GM12878 (cell line): ENCODE measurements at regions not wholly inside any gene's neighbourhood (a gene's known extent, or its start where the extent isn't known, plus 50 kb on each side); places are given as distances from the start of the nearest gene placed in this dataset.

Experiments used
- ATAC-seq: fragments of 200-7000 bp; cut with Tn5 transposase; 3 replicates; pipeline ENCODE4 v1.9.1; 2020; ENCODE audit warnings: mild to moderate bottlenecking, moderate library complexity
- BruUV-seq: library from RNA; stranded (reverse); fragments of 400-500 nt; replicated peaks from 2 replicates; lab custom pipeline; 2021; lab: Mats Ljungman, UMichigan
- CTCF ChIA-PET: fragments of 300-600 bp; sonication (Branson Sonifier 250); formaldehyde crosslinking; extraction: SDS; loops from one replicate; lab custom pipeline; 2021; ENCODE audit warnings: inconsistent platforms; lab: Yijun Ruan, JAX
- POLR2A ChIA-PET: fragments of 350-600 bp; formaldehyde crosslinking; extraction: SDS; loops from one replicate; lab custom pipeline; 2021; ENCODE audit warnings: inconsistent platforms; lab: Charles Lee
- RAD21 ChIA-PET: fragments of 300-600 bp; sonication (Branson Sonifier 250); formaldehyde crosslinking; loops from one replicate; lab custom pipeline; 2023; ENCODE audit warnings: antibody characterized with exemption; ENCODE audit not compliant: unreplicated experiment; lab: Charles Lee
- SMC1A ChIA-PET: fragments of 300-600 bp; sonication (Branson Sonifier 250); formaldehyde crosslinking; loops from one replicate; lab custom pipeline; 2023; ENCODE audit not compliant: unreplicated experiment, uncharacterized antibody; lab: Charles Lee
- DNase-seq: peaks from one replicate; pipeline ENCODE4 v3.0.0-alpha.2; 2011; ENCODE audit warnings: low read depth, low spot score
- FAIRE-seq: peaks from 3 replicates; lab custom pipeline; 2011; peaks lifted over from hg19 to GRCh38; lab: Jason Lieb, UNC
- H2AFZ ChIP-seq: 2 replicates; pipeline ENCODE4 v1.6.0; 2011; ENCODE audit warnings: low read depth, low read length, control low read depth; ENCODE audit not compliant: control insufficient read depth
- H3K27ac ChIP-seq: 2 replicates; pipeline ENCODE4 v1.5.1; 2011; ENCODE audit warnings: control low read depth; ENCODE audit not compliant: control insufficient read depth, insufficient read depth
- H3K27me3 ChIP-seq, 2 experiments: replicated peaks in 1 of 2; 2 replicates each; pipeline versions ENCODE4 v1.6.0 to v1.6.1; 2011; ENCODE audit warnings: low read length in 1 of 2; ENCODE audit not compliant: control insufficient read depth in 2 of 2, insufficient read depth in 2 of 2
- H3K36me3 ChIP-seq, 2 experiments: 2 replicates each; pipeline ENCODE4 v1.5.1; 2011; ENCODE audit warnings: low read length in 1 of 2; ENCODE audit not compliant: control insufficient read depth in 2 of 2, insufficient read depth in 2 of 2
- H3K4me1 ChIP-seq: 2 replicates; pipeline ENCODE4 v1.6.1; 2011; ENCODE audit warnings: mild to moderate bottlenecking, low read length, moderate library complexity, mixed read lengths; ENCODE audit not compliant: control insufficient read depth, insufficient read depth
- H3K4me2 ChIP-seq: 2 replicates; pipeline ENCODE4 v1.6.0; 2011; ENCODE audit warnings: control low read depth; ENCODE audit not compliant: control insufficient read depth, insufficient read depth
- H3K4me3 ChIP-seq: fragments of 200-600 bp; sonication (generic); 2 replicates; pipeline ENCODE4 v1.5.1; 2016
- H3K79me2 ChIP-seq: 2 replicates; pipeline ENCODE4 v1.6.0; 2011; ENCODE audit warnings: low read length; ENCODE audit not compliant: control insufficient read depth, insufficient read depth
- H3K9ac ChIP-seq: 2 replicates; pipeline ENCODE4 v1.8.0; 2011; ENCODE audit warnings: low read length, control low read depth, mixed read lengths; ENCODE audit not compliant: control insufficient read depth, insufficient read depth
- H3K9me3 ChIP-seq: replicated peaks from 3 replicates; pipeline ENCODE4 v1.5.1; 2011; ENCODE audit warnings: mild to moderate bottlenecking, low read length; ENCODE audit not compliant: control insufficient read depth, insufficient read depth
- H4K20me1 ChIP-seq: 2 replicates; pipeline ENCODE4 v1.6.0; 2011; ENCODE audit not compliant: control insufficient read depth, insufficient read depth
- BACH1 ChIP-seq: fragments of 450-650 bp; IDR thresholded peaks from 2 replicates; pipeline ENCODE4 v1.6.1; 2017; ENCODE audit warnings: mild to moderate bottlenecking, borderline replicate concordance
- E2F4 ChIP-seq: IDR thresholded peaks from 2 replicates; pipeline ENCODE4 v1.6.1; 2012; ENCODE audit warnings: low read depth, low read length, improper control_type of control experiment
- HDAC2 ChIP-seq: fragments of 200-600 bp; sonication (generic); IDR thresholded peaks from 2 replicates; pipeline ENCODE4 v1.6.1; 2017
- KDM1A ChIP-seq: fragments of 200-600 bp; sonication (generic); IDR thresholded peaks from 2 replicates; pipeline ENCODE4 v1.6.1; 2016; ENCODE audit warnings: borderline replicate concordance
- RFX5 ChIP-seq: IDR thresholded peaks from 2 replicates; pipeline ENCODE4 v1.6.1; 2011; ENCODE audit warnings: low read depth, low read length, improper control_type of control experiment
- SMARCA5 ChIP-seq: fragments of 450-650 bp; IDR thresholded peaks from 2 replicates; pipeline ENCODE4 v1.6.1; 2017; ENCODE audit warnings: mild to moderate bottlenecking
- ZZZ3 ChIP-seq: IDR thresholded peaks from 2 replicates; pipeline ENCODE4 v1.6.1; 2011; ENCODE audit warnings: low read depth; ENCODE audit not compliant: control insufficient read depth, insufficient read length
- in situ Hi-C: fragments of 300-500 bp; cut with MboI; formaldehyde crosslinking; loops from 9 replicates; pipeline ENCODE4 v1.14.3; 2018; ENCODE audit warnings: mixed read lengths
- intact Hi-C: fragments of 100-400 bp; cut with micrococcal nuclease; formaldehyde crosslinking; loops from one replicate; pipeline ENCODE4 v1.14.2; 2022; ENCODE audit not compliant: unreplicated experiment
- TF ChIP-seq, protein P1 (sequence below): fragments of 450-650 bp; IDR thresholded peaks from 2 replicates; pipeline ENCODE4 v1.6.1; 2016; ENCODE audit warnings: mild to moderate bottlenecking
- TF ChIP-seq, protein P2 (sequence below): fragments of 450-650 bp; formaldehyde crosslinking; IDR thresholded peaks from 2 replicates; pipeline ENCODE4 v1.5.0; 2022; ENCODE audit warnings: mild to moderate bottlenecking, missing genetic modification characterization
- TF ChIP-seq, protein P3 (sequence below): fragments of 150-350 bp; IDR thresholded peaks from 2 replicates; pipeline ENCODE4 v1.6.1; 2016; ENCODE audit warnings: low read depth, low read length

- TF ChIP-seq, protein P1, sequence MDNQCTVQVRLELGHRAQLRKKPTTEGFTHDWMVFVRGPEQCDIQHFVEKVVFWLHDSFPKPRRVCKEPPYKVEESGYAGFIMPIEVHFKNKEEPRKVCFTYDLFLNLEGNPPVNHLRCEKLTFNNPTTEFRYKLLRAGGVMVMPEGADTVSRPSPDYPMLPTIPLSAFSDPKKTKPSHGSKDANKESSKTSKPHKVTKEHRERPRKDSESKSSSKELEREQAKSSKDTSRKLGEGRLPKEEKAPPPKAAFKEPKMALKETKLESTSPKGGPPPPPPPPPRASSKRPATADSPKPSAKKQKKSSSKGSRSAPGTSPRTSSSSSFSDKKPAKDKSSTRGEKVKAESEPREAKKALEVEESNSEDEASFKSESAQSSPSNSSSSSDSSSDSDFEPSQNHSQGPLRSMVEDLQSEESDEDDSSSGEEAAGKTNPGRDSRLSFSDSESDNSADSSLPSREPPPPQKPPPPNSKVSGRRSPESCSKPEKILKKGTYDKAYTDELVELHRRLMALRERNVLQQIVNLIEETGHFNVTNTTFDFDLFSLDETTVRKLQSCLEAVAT: no peak
- TF ChIP-seq ZZZ3 (no peak), RFX5 (no peak), E2F4 (no peak), SMARCA5 (no peak), KDM1A (no peak), BACH1 (no peak), HDAC2 (no peak)
- TF ChIP-seq, protein P2, sequence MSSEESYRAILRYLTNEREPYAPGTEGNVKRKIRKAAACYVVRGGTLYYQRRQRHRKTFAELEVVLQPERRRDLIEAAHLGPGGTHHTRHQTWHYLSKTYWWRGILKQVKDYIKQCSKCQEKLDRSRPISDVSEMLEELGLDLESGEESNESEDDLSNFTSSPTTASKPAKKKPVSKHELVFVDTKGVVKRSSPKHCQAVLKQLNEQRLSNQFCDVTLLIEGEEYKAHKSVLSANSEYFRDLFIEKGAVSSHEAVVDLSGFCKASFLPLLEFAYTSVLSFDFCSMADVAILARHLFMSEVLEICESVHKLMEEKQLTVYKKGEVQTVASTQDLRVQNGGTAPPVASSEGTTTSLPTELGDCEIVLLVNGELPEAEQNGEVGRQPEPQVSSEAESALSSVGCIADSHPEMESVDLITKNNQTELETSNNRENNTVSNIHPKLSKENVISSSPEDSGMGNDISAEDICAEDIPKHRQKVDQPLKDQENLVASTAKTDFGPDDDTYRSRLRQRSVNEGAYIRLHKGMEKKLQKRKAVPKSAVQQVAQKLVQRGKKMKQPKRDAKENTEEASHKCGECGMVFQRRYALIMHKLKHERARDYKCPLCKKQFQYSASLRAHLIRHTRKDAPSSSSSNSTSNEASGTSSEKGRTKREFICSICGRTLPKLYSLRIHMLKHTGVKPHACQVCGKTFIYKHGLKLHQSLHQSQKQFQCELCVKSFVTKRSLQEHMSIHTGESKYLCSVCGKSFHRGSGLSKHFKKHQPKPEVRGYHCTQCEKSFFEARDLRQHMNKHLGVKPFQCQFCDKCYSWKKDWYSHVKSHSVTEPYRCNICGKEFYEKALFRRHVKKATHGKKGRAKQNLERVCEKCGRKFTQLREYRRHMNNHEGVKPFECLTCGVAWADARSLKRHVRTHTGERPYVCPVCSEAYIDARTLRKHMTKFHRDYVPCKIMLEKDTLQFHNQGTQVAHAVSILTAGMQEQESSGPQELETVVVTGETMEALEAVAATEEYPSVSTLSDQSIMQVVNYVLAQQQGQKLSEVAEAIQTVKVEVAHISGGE (CRISPR knock-in tag): no peak
- TF ChIP-seq, protein P3, sequence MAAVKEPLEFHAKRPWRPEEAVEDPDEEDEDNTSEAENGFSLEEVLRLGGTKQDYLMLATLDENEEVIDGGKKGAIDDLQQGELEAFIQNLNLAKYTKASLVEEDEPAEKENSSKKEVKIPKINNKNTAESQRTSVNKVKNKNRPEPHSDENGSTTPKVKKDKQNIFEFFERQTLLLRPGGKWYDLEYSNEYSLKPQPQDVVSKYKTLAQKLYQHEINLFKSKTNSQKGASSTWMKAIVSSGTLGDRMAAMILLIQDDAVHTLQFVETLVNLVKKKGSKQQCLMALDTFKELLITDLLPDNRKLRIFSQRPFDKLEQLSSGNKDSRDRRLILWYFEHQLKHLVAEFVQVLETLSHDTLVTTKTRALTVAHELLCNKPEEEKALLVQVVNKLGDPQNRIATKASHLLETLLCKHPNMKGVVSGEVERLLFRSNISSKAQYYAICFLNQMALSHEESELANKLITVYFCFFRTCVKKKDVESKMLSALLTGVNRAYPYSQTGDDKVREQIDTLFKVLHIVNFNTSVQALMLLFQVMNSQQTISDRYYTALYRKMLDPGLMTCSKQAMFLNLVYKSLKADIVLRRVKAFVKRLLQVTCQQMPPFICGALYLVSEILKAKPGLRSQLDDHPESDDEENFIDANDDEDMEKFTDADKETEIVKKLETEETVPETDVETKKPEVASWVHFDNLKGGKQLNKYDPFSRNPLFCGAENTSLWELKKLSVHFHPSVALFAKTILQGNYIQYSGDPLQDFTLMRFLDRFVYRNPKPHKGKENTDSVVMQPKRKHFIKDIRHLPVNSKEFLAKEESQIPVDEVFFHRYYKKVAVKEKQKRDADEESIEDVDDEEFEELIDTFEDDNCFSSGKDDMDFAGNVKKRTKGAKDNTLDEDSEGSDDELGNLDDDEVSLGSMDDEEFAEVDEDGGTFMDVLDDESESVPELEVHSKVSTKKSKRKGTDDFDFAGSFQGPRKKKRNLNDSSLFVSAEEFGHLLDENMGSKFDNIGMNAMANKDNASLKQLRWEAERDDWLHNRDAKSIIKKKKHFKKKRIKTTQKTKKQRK: no peak
- ChIA-PET RAD21 (interaction anchor here (1.5 kb wide), 1 partner anchor 48 kb away, joined by 3 read pairs; no protein-coding TSS in a partner anchor), POLR2A (no interaction called here), CTCF (no interaction called here), SMC1A (no interaction called here)
- no peaks in the 10 kb centered on the region for H3K36me3 ChIP-seq
- FAIRE-seq (no peak), ATAC-seq (no peak), DNase-seq (no peak)
- in situ Hi-C loops (no loop called here), intact Hi-C loops (no loop called here)
- no peaks in the 10 kb centered on the region for H3K9me3 ChIP-seq
- no peak overlapping the region for H2AFZ ChIP-seq
- no peak overlapping the region for H3K27ac ChIP-seq
- H3K4me3 ChIP-seq: no peak overlapping the region
- no peak overlapping the region for H3K9ac ChIP-seq
- H3K27me3 ChIP-seq: no peaks in the 10 kb centered on the region
- no peaks in the 10 kb centered on the region for H4K20me1 ChIP-seq
- H3K4me1 ChIP-seq: no peaks in the 10 kb centered on the region
- no peak overlapping the region for H3K4me2 ChIP-seq
- BruUV-seq: no TSS peak
- no peaks in the 10 kb centered on the region for H3K79me2 ChIP-seq
Measured at GRCh38 chr2:138898855-138899254, 118.7 kb upstream of the NXPH2 start.
